CD4-positive, alpha-beta T cell treated with Interleukin-10 for 1 hour (primary cell): ENCODE measurements at regions not wholly inside any gene's neighbourhood (a gene's known extent, or its start where the extent isn't known, plus 50 kb on each side); places are given as distances from the start of the nearest gene placed in this dataset.

ENCODE experiments used
- DNase-seq: peaks from one replicate; pipeline ENCODE4 v3.0.0-alpha.2; 2020

DNA sequence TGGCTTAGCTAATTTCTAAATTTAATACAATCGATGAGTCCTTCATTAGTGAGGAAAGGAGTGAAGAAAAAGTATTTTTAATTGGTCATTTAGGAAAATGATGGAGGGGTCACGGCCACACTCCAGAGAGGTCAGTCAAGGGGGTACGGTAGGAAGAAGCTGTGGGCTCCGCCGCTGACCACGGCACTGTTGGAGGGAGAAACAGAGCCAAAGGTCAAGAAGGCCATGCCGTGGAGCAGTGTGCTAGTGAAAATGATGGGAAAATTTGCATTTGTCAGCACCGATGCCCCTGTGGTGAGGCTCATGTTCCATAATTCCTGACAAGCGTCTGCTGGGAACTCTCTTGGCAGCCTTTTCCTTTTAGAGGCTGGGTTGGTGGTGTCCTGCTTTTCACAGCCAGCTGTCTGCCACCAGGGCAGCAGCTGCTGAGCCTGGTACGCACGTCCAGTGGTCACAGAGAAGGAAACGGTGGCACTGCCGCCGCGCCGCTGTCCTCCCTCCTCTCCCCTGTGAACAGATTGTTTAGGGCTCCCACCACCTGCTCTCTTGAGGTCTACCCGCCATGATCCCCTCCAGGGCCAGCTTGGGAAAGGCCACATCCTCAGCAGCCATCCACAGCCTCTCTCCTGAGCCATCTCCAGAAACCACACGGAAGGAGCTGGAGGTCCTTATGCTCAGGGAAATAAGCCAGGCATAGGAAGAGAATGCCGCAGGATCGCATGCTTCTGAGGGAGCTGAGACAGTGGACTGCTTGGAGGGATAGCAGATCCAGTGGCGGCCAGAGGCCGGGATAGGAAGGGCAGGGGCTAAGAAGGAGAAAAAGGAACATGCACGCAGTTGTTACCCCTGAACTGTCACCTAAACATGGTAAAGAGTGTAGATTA lies 263.7 kb upstream of the PPP2R2D start:
- no peak for DNase-seq

DNA sequence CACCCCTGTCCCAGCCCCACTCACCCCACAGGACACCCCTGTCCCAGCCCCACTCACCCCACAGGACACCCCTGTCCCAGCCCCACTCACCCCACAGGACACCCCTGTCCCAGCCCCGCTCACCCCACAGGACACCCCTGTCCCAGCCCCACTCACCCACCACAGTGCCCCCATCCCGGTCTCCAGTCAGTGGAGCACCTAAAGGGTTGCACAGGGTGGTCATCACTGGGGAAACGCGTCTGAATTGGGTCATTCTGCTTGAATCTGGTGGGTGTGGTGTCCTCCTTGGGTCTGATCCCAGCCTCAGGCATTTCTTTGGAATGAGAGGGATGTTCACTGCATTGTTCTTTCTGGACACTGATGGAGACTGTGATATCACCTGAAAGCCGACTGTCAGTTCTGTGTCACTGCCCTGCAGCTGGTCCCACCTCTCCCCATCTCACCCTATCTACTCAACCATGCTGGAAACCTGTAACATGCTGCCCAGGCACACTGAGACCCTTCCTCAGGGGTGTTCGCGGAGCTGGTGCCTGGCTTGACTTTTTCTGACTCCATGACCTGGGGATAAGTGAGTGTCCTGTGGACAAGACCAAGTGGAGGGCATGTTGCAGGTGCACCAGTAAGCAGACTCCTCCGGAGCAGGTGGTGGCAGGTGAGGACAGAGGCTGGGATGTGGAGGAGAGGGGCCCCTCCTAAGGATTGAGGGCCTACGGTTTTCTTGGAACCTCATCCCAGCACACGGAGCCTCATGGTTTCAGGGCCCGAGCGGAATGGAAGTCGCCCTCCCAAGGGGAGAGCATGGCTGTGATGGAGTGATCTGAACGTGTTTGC lies 262.5 kb upstream of the PPP2R2D start:
- DNase-seq, result no peak

DNA sequence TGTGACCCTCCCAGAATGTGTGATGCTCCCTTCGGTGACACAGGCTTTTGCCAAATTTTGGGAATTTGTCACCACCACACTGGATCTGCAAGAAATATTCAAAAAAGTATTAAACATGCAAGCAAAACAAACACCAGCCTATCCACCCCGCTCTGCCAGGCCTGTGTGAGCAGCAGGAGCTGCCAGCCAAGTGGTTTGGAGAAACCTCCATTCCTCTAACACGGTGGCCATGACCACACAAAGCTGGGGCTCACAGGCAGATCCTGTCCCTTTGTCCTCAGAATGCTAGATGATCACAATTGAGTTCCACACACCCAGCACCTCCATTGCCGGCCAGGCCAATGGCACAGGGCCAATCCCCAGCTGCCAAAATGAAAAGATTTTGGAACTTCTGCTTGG lies 261.9 kb upstream of the PPP2R2D start:
- no peak for DNase-seq

DNA sequence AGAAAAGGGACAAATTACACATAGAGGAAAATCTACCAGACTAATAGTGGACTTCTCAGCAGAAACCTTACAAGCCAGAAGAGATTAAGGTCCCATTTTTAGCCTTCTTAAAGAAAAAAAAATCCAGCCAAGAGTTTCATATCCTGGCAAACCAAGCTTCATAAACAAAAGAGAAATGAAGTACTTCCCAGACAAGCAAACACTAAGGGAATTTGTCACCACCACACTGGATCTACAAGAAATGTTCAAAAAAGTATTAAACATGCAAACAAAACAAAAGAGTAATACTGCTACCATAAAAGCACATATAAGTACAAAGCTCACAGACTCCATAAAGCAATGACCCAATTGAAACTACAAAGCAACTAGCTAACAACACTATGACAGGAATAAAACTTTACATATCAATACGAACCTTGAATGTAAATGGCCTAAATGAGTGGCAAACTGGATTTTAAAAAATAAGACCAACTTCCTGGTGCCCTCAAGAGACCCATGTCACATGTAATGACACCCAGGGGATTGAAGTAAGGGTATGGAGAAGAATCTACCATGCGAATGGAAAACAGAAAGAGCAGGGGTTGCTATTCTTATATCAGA lies 260.7 kb upstream of the PPP2R2D start:
- no peak for DNase-seq

DNA sequence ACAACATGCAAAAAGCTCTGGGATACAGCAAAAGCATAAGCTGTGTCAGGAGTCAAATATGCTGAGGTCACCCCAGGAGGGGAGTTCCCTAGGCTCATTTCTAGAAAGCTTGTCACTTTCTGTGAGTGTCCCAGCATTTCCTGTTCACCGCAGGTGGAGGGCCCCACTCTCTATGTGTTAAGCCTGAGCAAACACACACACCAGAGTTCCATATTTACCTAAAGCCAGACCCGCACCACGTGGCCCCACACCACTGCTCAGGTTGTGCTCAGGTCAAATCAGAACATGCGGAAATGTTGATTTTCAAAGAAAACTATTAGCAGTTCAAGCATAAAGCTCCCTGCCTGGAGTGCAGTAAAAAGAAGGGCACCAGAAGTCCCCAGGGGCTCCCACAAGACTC lies 259.6 kb upstream of the PPP2R2D start:
- no peak for DNase-seq

DNA sequence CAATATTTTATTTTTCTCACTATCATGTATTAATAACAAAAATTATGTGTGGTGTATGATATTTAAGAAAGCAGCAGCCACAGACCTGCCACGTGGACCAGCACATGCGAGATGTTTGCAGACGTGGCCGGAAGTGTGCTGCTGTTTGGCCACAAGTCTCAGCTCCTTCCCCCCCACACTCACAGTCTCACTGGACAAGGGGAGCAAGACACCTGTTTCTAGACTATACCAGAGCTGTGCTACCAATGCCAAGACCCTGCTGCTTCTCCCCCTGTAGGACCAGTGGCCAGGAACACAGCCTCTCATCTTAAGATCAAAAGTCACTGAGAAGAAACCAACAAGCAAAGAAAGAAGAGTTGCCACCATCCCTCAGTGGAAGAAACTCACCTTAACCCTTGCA lies 258.9 kb upstream of the PPP2R2D start:
- no peak for DNase-seq

DNA sequence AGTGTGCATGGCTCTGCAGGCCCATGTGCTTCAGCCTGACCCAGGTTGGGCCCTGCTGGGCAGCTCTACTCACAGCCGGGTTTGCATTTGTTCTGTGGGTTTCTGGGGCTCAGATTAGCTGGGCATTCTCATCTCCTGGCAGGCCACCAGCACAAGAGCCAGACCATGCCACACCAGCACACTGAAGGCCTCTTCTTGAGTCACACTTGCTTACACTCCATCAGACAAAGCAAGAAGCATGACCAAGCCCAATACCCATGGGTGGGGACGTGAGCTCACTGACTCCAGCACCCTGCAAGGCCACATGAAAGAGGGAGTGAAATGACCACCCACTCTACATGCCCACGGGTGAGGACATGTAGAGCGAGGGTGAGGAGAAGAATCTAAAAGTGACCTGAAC lies 257.8 kb upstream of the PPP2R2D start:
- DNase-seq, result no peak

DNA sequence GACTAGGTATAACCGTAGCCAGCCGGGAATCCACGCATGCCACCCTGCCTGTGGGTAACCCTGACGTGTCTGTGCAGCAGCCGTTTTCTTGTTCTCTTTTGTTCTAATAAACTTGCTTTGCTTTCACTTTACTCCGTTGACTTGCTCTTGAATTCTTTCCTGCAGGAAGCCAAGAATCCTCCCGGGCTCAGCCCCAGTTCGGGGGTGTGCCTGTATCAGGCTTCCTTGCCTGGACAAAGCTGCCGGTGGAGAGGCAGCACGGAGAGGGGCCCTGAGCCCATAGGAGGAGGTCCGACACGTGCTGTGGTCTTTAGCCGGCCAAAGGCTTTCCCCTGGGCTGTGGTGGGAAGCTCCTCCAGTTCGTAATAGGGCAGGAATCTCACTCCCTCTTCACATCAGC lies 256.5 kb upstream of the PPP2R2D start:
- DNase-seq, result no peak

DNA sequence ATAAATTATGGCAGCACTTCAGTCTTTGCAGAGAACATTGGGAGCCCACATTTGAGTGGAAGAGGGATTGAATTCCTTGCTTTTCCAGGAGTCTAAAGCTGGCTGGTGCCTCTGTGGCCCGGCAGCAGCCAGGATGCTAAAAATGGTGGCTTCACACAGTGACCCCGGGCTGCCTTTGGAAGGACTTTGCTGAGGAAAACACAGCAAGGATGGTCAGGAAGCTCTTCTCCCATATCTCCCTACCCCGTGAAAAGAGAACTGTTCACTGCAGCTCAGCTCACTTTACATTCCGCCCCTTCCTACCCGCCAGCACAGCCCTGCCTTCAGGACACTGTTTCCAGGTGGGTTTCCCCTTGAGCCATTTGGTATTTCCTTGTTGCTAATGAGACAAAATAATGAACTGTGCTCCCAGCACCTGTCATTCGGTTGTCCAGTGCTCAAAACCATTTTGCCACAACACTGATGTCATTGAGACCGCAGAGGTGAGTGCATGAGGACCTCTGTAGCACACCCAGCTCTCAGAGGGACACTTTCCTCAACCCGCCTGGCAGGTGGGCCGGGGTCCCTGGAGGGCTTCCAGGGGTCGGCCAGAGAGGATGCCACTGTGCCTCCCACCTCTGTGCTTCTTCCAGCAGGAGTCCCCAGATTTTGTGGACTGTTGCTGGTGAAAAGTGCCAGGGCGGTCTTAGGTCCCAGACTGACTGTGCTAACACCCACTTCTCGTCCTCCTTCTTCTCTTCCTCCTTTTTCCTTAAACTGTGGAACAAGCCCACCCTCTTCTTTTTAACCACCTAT lies 255.7 kb upstream of the PPP2R2D start:
- no peak for DNase-seq

DNA sequence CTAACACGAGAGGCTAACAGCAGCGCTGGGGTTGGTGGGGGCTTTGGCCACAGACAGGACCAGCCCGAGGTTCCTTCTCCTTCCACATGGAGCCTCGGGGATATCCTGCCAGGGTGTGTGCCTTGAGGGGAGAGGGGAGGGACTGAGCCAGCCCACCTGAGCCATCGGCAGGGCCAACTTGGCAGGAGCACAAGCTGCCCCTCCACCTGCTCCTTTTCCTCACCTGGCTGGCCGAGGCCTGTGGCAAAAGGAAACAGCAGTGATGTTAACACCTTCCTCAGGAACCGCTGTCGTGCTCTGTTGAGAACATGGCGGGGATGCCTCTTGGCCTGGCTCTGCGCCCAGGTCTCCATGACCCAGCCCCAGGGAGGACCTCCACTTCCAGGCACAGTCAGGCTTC lies 255.1 kb upstream of the PPP2R2D start:
- DNase-seq, result no peak

DNA sequence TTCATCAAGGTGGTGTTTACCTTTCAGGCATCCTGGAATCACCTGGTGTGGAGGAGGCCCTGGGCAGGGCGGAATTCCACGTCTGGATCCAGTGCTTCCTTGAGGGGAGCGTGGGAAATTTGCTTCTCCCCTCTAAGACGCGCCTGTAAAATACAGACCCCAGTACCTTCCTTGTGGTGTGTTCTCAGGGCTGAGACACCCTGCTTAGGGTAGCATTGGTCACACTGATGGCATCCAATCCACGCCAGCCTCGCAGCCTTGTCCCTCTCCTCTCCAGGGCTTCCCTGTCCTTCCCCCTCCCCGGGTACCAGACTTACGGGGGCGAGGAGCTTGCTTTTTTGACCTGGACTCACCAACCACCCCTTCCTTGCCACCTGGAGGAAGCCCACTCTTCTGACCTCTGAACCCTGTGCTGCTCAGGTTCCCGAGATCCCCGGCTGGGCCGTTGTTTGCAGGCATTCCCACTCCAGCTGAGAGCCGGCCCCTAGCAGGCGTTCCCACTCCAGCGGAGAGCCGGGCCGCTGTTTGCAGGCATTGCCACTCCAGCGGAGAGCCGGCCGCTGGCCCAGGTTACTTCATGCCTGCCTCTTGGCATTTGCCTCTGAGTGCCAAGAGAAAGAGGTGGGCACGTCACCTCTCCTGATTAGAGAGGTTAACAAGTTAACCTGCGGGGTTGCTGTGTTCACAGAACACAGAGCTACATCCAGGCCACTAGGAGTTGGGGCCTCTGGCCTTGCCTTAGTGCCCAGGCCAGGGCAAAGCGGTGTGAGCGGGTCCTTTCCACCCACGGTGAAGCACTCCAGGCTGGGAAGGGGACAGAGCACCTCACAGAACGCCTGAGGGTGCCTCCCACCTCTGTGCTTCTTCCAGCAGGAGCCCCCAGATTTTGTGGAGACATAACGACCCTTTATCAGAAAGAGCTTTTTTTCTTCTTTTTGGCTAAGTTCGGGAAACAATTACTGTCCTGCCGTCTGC lies 254.0 kb upstream of the PPP2R2D start:
- no peak for DNase-seq

DNA sequence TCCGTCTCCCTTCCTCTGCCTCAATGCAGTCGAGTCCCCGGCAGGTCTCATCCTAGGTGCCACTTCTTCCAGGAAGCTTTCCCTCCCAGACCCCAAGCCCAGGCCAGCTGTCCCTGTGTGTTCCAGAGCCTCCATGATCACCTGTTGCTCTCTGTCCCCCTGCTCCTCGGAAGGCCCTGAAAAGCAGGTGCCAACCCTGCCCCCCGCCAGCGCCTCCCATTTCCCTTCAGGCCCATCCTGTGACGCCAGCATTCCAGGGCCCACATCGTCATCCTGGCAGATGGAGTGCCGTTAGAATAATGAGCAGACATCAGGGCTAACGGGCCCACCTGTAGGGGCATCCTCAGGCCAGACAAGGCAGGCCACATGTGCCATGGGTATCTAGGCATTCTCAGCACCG lies 253.0 kb upstream of the PPP2R2D start:
- no peak for DNase-seq

DNA sequence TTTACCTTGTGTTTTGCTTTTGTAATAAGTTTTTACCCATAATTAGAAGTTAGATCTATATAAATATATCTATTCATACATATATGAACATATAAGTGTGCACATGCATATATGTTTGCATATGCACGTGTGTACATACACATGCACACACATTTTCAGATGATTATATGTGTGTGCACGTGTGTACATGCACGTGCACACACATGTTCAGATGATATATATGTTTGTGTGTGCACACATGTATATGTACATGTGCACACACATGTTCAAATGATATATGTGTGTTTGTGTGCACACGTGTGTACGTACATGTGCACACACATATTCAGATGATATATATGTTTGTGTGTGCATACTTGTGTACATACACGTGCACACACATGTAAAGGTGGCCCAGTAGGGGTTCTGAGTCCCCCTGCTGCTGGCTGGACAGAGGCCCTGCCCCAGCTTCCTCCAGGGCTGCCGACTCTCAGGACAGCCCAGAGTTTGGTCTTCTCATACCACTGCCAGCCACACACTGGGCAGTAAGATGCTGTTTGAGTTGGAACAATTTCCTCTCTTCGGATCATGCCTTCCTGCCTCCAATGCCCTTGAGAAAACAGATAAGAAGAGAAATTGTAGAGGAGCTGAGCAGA lies 252.3 kb upstream of the PPP2R2D start:
- no peak for DNase-seq

DNA sequence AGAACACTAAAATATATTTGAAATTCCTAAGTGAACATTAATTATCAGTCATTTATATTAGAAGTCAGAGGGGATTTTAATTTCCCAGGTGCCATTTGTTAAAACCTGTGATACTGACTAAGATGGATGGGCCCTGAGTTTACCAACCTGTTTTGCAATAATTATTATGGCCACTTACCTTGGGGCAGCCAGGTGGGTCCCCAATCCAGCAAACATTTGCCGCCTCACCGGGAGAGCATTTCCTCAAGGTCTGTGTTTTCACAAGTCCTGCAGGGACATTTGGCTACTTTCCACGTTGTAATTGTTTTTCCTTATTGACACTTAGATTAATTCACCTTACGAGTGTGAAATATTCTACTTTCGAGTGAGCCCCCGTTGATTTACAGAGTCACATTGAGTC lies 251.2 kb upstream of the PPP2R2D start:
- DNase-seq, result no peak

DNA sequence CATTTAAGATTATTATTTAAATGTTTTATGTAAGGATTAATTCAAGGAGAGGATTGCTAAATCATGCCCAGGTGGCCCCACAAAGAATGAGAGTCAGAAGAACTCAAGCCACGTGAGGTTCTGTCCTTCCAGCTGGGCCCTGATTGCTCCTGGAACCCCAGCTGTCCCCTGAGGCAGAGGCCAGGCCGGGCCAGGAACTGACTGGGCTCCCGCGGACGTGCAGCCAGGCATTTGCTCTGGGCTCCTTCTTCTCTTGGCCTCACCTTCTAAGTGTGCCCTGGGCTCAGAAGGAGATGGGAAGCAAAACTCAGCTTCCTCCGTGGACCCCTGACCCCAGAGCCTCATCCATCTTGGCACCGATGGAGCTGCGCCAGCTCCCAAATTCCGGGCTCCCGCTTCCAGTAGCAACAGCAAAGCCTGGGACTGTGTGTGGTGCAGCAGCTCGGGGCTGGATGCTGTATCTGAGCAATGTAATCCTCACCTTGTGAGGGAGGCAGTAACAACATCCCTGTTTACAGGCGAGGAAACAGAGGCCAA lies 250.6 kb upstream of the PPP2R2D start:
- DNase-seq, result no peak

DNA sequence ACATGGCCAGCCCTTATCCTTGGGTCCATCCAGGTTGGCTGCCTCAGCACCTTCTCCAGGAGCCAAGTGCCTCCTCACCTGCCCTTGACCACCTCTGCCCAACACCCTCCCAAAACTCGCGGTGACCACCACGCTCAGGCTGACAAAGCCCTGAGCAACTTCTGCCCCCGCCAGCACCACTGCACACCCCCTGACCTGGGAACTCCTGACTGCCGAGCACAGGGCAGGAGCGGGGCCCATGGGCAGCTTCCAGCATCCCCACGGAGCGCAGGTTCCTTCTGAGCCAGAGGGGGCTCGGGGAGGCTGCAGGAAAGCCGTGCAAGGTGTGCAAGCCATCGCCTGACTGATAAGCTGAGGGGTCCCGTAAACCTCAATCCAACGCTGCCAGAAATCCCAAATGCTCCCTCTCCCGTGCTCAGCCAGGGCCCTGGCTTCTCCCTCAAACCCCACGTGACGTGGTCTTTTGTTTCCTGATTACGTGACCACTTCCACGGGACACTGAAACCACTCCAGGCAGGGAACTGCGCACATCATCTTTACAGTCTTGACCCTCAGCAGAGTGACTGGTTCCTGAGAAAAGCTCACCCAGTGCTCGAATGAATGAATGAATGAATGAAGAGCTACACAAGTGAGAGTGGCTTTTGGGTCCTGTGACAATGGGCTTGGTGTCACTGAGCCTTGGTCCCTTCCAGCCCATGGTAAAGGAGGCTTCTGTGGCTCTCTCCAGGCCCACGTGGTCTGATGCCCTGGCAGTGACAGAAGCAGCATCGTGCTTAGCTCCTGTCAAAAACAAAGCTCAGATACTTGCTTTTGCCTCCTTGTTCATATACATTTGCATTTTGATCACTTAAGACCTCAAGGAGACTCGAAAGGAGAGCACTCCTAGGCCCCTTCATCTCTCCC lies 249.8 kb upstream of the PPP2R2D start:
- no peak for DNase-seq

DNA sequence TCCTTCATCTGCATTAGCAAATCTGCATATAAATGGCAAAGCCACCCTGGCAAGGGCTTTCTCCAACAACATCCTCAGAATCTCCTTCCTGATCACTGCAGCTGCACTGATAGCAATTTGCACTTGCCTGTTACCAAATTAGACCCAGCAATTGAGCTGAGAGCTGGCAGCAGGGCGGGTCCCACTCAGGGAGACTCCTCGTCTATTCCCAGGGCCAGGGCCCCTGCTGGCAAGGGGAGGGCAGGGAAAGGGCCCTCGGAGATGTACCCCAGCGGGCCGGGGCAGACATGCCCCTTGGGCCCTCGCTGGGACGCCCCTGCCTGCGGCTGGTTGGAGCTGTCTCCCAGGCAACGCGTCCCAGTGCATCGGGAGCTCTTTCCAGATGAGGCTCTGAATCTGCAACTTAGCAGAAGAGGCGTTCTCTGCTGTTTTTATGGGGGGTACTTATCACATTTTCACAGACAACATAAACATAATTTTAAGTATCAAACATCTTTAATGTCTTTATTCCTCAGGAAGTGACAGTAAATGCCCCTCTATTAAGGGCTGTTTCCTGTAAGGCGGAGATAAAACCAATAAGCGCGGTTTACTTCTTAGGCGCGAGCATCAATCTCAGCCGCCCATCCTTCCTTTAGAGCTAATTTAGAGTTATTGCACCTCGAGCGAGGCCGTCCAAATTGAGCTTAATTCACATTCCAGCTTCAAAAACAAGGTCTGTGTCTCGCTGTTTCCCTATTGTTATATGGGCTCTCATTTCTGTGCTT lies 249.0 kb upstream of the PPP2R2D start:
- DNase-seq, result no peak

DNA sequence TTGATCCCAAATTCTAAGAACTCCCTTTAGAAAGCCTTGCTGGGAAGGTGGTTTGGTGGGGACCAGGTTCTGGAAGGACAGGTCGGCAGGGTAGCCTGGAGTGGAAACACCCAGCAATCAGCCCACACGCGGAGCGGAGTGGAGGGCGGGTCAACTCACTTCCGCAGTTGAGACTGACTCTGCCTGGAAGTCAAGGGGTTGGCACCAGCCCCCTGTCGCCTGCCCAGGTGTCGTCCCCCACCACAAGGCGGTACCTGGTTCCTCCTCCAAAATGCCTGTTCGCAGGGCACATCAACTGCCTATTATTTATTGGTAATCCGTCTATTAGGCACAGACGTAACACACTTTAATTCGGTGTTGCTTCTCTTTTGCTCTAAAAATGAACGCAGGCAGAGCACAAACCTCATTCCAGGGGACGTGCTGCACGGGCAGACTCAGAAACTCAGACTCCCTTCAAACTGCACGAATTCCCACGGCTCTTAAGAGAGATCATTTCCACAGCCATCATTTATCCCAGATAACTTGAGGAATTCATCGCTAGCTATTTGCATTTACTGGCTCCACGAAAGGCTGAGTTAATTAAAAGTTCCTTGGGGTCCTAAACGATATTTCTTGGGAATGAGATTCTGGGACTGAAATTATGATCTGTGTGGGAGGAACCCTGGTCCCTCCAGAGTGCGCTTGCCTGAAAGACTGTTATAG lies 248.2 kb upstream of the PPP2R2D start:
- DNase-seq, result no peak
